GM23338 (cell line): ENCODE measurements at regions not wholly inside any gene's neighbourhood (a gene's known extent, or its start where the extent isn't known, plus 50 kb on each side); places are given as distances from the start of the nearest gene placed in this dataset.

Source experiments
- ATAC-seq: fragments of 200-7000 bp; cut with Tn5 transposase; 3 replicates; pipeline ENCODE4 v1.9.1; 2020
- DNase-seq: peaks from one replicate; pipeline ENCODE4 v3.0.0-alpha.2; 2015; ENCODE audit warnings: low spot score
- H2AFZ ChIP-seq: fragments of 200-600 bp; sonication (generic); 2 replicates; pipeline ENCODE4 v1.8.0; 2016; ENCODE audit warnings: antibody characterized with exemption, mild to moderate bottlenecking, moderate library complexity
- H3F3A ChIP-seq: fragments of 200-600 bp; sonication (generic); replicated peaks from 2 replicates; pipeline ENCODE4 v1.8.0; 2017; ENCODE audit warnings: antibody characterized with exemption, mixed run types, low read depth
- H3K27ac ChIP-seq: fragments of 200-600 bp; sonication (generic); 2 replicates; pipeline ENCODE4 v1.6.1; 2016; ENCODE audit warnings: low read depth
- H3K27me3 ChIP-seq: fragments of 200-600 bp; sonication (generic); 2 replicates; pipeline ENCODE4 v1.8.0; 2016; ENCODE audit warnings: mild to moderate bottlenecking, mixed run types, moderate library complexity; ENCODE audit not compliant: insufficient read depth
- H3K36me3 ChIP-seq: fragments of 200-600 bp; sonication (generic); 2 replicates; pipeline ENCODE4 v1.8.0; 2016; ENCODE audit warnings: mild to moderate bottlenecking; ENCODE audit not compliant: insufficient read depth
- H3K4me1 ChIP-seq: fragments of 200-600 bp; sonication (generic); 2 replicates; pipeline ENCODE4 v1.8.0; 2016; ENCODE audit warnings: mild to moderate bottlenecking, moderate library complexity; ENCODE audit not compliant: insufficient read depth
- H3K4me2 ChIP-seq: fragments of 200-600 bp; sonication (generic); 2 replicates; pipeline ENCODE4 v1.7.1; 2017; ENCODE audit warnings: mixed run types
- H3K4me3 ChIP-seq: fragments of 200-600 bp; sonication (generic); 2 replicates; pipeline ENCODE4 v1.6.1; 2016; ENCODE audit warnings: mixed run types
- H3K79me2 ChIP-seq: fragments of 200-600 bp; sonication (generic); replicated peaks from 2 replicates; pipeline ENCODE4 v1.8.0; 2017; ENCODE audit warnings: mild to moderate bottlenecking; ENCODE audit not compliant: insufficient read depth
- H3K9me2 ChIP-seq: fragments of 200-600 bp; sonication (generic); 2 replicates; pipeline ENCODE4 v1.8.0; 2017; ENCODE audit not compliant: insufficient read depth
- H4K20me1 ChIP-seq: fragments of 200-600 bp; sonication (generic); replicated peaks from 2 replicates; pipeline ENCODE4 v1.8.0; 2017; ENCODE audit warnings: mild to moderate bottlenecking; ENCODE audit not compliant: insufficient read depth
- H3K27ac Mint-ChIP-seq: 2 replicates; pipeline ENCODE4 v1.8.0; 2020; ENCODE audit warnings: inconsistent platforms, mild to moderate bottlenecking, moderate library complexity, mixed read lengths
- H3K27me3 Mint-ChIP-seq: 3 replicates; pipeline ENCODE4 v1.8.0; 2022; ENCODE audit warnings: low read depth, mild to moderate bottlenecking, moderate library complexity, mixed read lengths, inconsistent platforms; ENCODE audit not compliant: insufficient read depth, poor library complexity
- H3K36me3 Mint-ChIP-seq: 3 replicates; pipeline ENCODE4 v1.8.0; 2021; ENCODE audit warnings: low read depth, mild to moderate bottlenecking, inconsistent platforms, moderate library complexity, mixed read lengths
- H3K4me1 Mint-ChIP-seq: 3 replicates; pipeline ENCODE4 v1.8.0; 2020; ENCODE audit warnings: mild to moderate bottlenecking, inconsistent platforms, mixed read lengths
- H3K4me3 Mint-ChIP-seq: 3 replicates; pipeline ENCODE4 v1.8.0; 2021; ENCODE audit warnings: moderate library complexity, mild to moderate bottlenecking, inconsistent platforms, mixed read lengths
- H3K9me3 Mint-ChIP-seq: 3 replicates; pipeline ENCODE4 v1.8.0; 2020; ENCODE audit warnings: moderate library complexity, mild to moderate bottlenecking, inconsistent platforms, mixed read lengths
- CREB1 ChIP-seq: fragments of 250-450 bp; sonication (Bioruptor Pico); IDR thresholded peaks from 2 replicates; pipeline ENCODE4 v1.5.0; 2020; ENCODE audit warnings: low read depth, mild to moderate bottlenecking, moderate library complexity
- NANOG ChIP-seq: IDR thresholded peaks from 2 replicates; pipeline ENCODE4 v1.6.1; 2016; ENCODE audit warnings: antibody characterized with exemption, borderline replicate concordance
- ZNF462 ChIP-seq: fragments of 250-450 bp; sonication (Bioruptor Pico); IDR thresholded peaks from 2 replicates; pipeline ENCODE4 v1.5.0; 2020; ENCODE audit warnings: mild to moderate bottlenecking, moderate library complexity

- TF ChIP-seq ZNF462 (CRISPR knock-in tag) (no peak), CREB1 (no peak)
These were observed 117.4 kb upstream of the B3GAT1 start (continued) for GRCh38 chr11:134529212-134530096.

GRCh38 chr11:134528453-134528852 is 116.4 kb upstream of the B3GAT1 start:
- Histone ChIP-seq H2AFZ (no peak overlapping the region), H3K4me1 (no peaks in the 10 kb centered on the region), H3K79me2 (no peaks in the 10 kb centered on the region), H3K4me2 (no peak overlapping the region), H3K27me3 (no peaks in the 10 kb centered on the region), H3K36me3 (no peaks in the 10 kb centered on the region), H3K27ac (no peak overlapping the region), H3K4me3 (no peak overlapping the region), H4K20me1 (no peaks in the 10 kb centered on the region), H3K9me2 (no peaks in the 10 kb centered on the region), H3F3A (no peaks in the 10 kb centered on the region)
- H3K27me3 Mint-ChIP-seq: peaks cover 6% of the 10 kb centered on the region
- H3K9me3 Mint-ChIP-seq: no peaks in the 10 kb centered on the region
- peaks cover 16% of the 10 kb centered on the region for H3K4me1 Mint-ChIP-seq
- no peaks in the 10 kb centered on the region for H3K36me3 Mint-ChIP-seq
- H3K4me3 Mint-ChIP-seq: no peak overlapping the region
- H3K27ac Mint-ChIP-seq: no peak overlapping the region
- no peak for ATAC-seq
- DNase-seq: no peak
- no peak for TF ChIP-seq NANOG
